HEK293 (cell line): ENCODE measurements at regions not wholly inside any gene's neighbourhood (a gene's known extent, or its start where the extent isn't known, plus 50 kb on each side); places are given as distances from the start of the nearest gene placed in this dataset.

Experiments
- CTCF ChIA-PET: fragments of 350-600 bp; formaldehyde crosslinking; extraction: SDS; loops from one replicate; lab custom pipeline; 2021; ENCODE audit warnings: antibody characterized with exemption; lab: Yijun Ruan, JAX
- POLR2A ChIA-PET: fragments of 300-600 bp; formaldehyde crosslinking; extraction: SDS; loops from one replicate; lab custom pipeline; 2020; ENCODE audit warnings: antibody characterized with exemption, inconsistent platforms; lab: Yijun Ruan, JAX
- H3K27ac ChIP-seq: fragments of 200-500 bp; sonication (Bioruptor generic); 2 replicates; pipeline ENCODE4 v1.5.1; 2014; ENCODE audit warnings: low read depth, low read length, control low read depth, inconsistent platforms; ENCODE audit errors: extremely low read depth
- H3K36me3 ChIP-seq, 2 experiments: fragments of 200-500 bp in 1 of 2; sonication (Bioruptor generic) in 1 of 2; 1 replicate in 1 of 2; 2 replicates in 1 of 2; pipeline ENCODE4 v1.5.1; 2014 to 2017; ENCODE audit warnings: inconsistent platforms in 2 of 2, low read length in 2 of 2; ENCODE audit not compliant: control insufficient read depth in 2 of 2, insufficient read depth in 1 of 2
- H3K4me1 ChIP-seq: fragments of 200-500 bp; sonication (Bioruptor generic); 2 replicates; pipeline ENCODE4 v1.5.1; 2014; ENCODE audit warnings: mild to moderate bottlenecking, low read length, inconsistent platforms; ENCODE audit not compliant: control insufficient read depth, insufficient read depth
- H3K4me3 ChIP-seq: 2 replicates; pipeline ENCODE4 v1.5.1; 2011; ENCODE audit warnings: low read depth, mild to moderate bottlenecking, control low read depth, low read length, moderate library complexity
- H3K9me3 ChIP-seq: fragments of 200-500 bp; sonication (Bioruptor generic); 2 replicates; pipeline ENCODE4 v1.5.1; 2014; ENCODE audit warnings: low read depth, low read length, inconsistent platforms; ENCODE audit not compliant: control insufficient read depth, insufficient read depth
- EGR2 ChIP-seq: fragments of 450-650 bp; formaldehyde crosslinking; IDR thresholded peaks from 2 replicates; pipeline ENCODE4 v1.5.1; 2016; ENCODE audit warnings: low read depth, missing biosample characterization, missing genetic modification characterization
- FEZF1 ChIP-seq: fragments of 450-650 bp; formaldehyde crosslinking; IDR thresholded peaks from 2 replicates; pipeline ENCODE4 v1.5.1; 2016; ENCODE audit warnings: missing biosample characterization, missing genetic modification characterization
- GLI2 ChIP-seq: fragments of 450-650 bp; formaldehyde crosslinking; IDR thresholded peaks from 2 replicates; pipeline ENCODE4; 2017; ENCODE audit warnings: missing biosample characterization, missing genetic modification characterization, low read depth, borderline replicate concordance
- GLIS1 ChIP-seq: fragments of 450-650 bp; formaldehyde crosslinking; IDR thresholded peaks from 2 replicates; pipeline ENCODE4 v1.5.1; 2016; ENCODE audit warnings: missing biosample characterization, missing genetic modification characterization
- MZF1 ChIP-seq: fragments of 450-650 bp; formaldehyde crosslinking; IDR thresholded peaks from 2 replicates; pipeline ENCODE4 v1.5.1; 2017; ENCODE audit warnings: missing biosample characterization, missing genetic modification characterization, borderline replicate concordance
- PBX3 ChIP-seq: sonication (generic); formaldehyde crosslinking; IDR thresholded peaks from 2 replicates; pipeline ENCODE4 v1.8.1; 2022; ENCODE audit warnings: mild to moderate bottlenecking, moderate library complexity, missing genetic modification reagents
- PRDM4 ChIP-seq: fragments of 450-650 bp; formaldehyde crosslinking; IDR thresholded peaks from 2 replicates; pipeline ENCODE4 v1.5.1; 2017; ENCODE audit warnings: missing biosample characterization, missing genetic modification characterization
- RBAK ChIP-seq: fragments of 450-650 bp; formaldehyde crosslinking; IDR thresholded peaks from 2 replicates; pipeline ENCODE4 v1.5.1; 2016; ENCODE audit warnings: missing biosample characterization, missing genetic modification characterization
- YY1 ChIP-seq: fragments of 450-650 bp; formaldehyde crosslinking; IDR thresholded peaks from 2 replicates; pipeline ENCODE4 v1.5.1; 2018; ENCODE audit warnings: missing biosample characterization, missing genetic modification characterization
- ZFHX2 ChIP-seq: fragments of 450-650 bp; formaldehyde crosslinking; conservative IDR thresholded peaks from 2 replicates; pipeline ENCODE4 v1.5.1; 2016; ENCODE audit warnings: missing biosample characterization, missing genetic modification characterization
- ZFP69B ChIP-seq: fragments of 450-650 bp; formaldehyde crosslinking; IDR thresholded peaks from 2 replicates; pipeline ENCODE4 v1.5.1; 2016; ENCODE audit warnings: missing biosample characterization, missing genetic modification characterization
- ZNF114 ChIP-seq: fragments of 450-650 bp; formaldehyde crosslinking; IDR thresholded peaks from 2 replicates; pipeline ENCODE4 v1.5.0; 2017; ENCODE audit warnings: missing biosample characterization, missing genetic modification characterization
- ZNF138 ChIP-seq: fragments of 450-650 bp; formaldehyde crosslinking; IDR thresholded peaks from 2 replicates; pipeline ENCODE4 v1.5.1; 2016; ENCODE audit warnings: missing biosample characterization, missing genetic modification characterization, borderline replicate concordance
- ZNF146 ChIP-seq: fragments of 450-650 bp; formaldehyde crosslinking; IDR thresholded peaks from 2 replicates; pipeline ENCODE4 v1.5.1; 2016; ENCODE audit warnings: missing biosample characterization, missing genetic modification characterization
- ZNF169 ChIP-seq: fragments of 450-650 bp; formaldehyde crosslinking; IDR thresholded peaks from 2 replicates; pipeline ENCODE4 v1.5.1; 2016; ENCODE audit warnings: missing biosample characterization, missing genetic modification characterization
- ZNF175 ChIP-seq: fragments of 450-650 bp; formaldehyde crosslinking; IDR thresholded peaks from 2 replicates; pipeline ENCODE4 v1.5.1; 2016; ENCODE audit warnings: missing biosample characterization, missing genetic modification characterization
- ZNF2 ChIP-seq: fragments of 450-650 bp; formaldehyde crosslinking; IDR thresholded peaks from 2 replicates; pipeline ENCODE4 v1.5.1; 2016; ENCODE audit warnings: missing biosample characterization, missing genetic modification characterization
- ZNF350 ChIP-seq: fragments of 450-650 bp; formaldehyde crosslinking; IDR thresholded peaks from 2 replicates; pipeline ENCODE4 v1.5.0; 2017; ENCODE audit warnings: missing biosample characterization, mild to moderate bottlenecking, missing genetic modification characterization
- ZNF426 ChIP-seq: fragments of 450-650 bp; formaldehyde crosslinking; IDR thresholded peaks from 2 replicates; pipeline ENCODE4 v1.5.1; 2017; ENCODE audit warnings: missing biosample characterization, missing genetic modification characterization, mild to moderate bottlenecking, inconsistent platforms, moderate library complexity
- ZNF513 ChIP-seq: fragments of 450-650 bp; IDR thresholded peaks from 2 replicates; pipeline ENCODE4 v1.5.1; 2018; ENCODE audit warnings: missing biosample characterization, missing genetic modification characterization
- ZNF560 ChIP-seq: fragments of 450-650 bp; formaldehyde crosslinking; IDR thresholded peaks from 2 replicates; pipeline ENCODE4 v1.5.1; 2017; ENCODE audit warnings: missing biosample characterization, missing genetic modification characterization, borderline replicate concordance
- ZNF623 ChIP-seq: fragments of 450-650 bp; formaldehyde crosslinking; IDR thresholded peaks from 2 replicates; pipeline ENCODE4 v1.5.1; 2016; ENCODE audit warnings: missing biosample characterization, missing genetic modification characterization
- ZNF629 ChIP-seq: fragments of 450-650 bp; formaldehyde crosslinking; IDR thresholded peaks from 2 replicates; pipeline ENCODE4 v1.5.1; 2017; ENCODE audit warnings: missing biosample characterization, missing genetic modification characterization
- ZNF660 ChIP-seq: fragments of 450-650 bp; IDR thresholded peaks from 2 replicates; pipeline ENCODE4 v1.5.1; 2018; ENCODE audit warnings: missing biosample characterization, mild to moderate bottlenecking, missing genetic modification characterization
- ZSCAN23 ChIP-seq: fragments of 450-650 bp; formaldehyde crosslinking; IDR thresholded peaks from 2 replicates; pipeline ENCODE4 v1.5.1; 2016; ENCODE audit warnings: missing biosample characterization, missing genetic modification characterization

- H3K36me3 ChIP-seq = no peaks in the 10 kb centered on the region
- no peak overlapping the region for H3K4me3 ChIP-seq
- TF ChIP-seq ZNF169 (tag by site-specific recombination) = no peak
- TF ChIP-seq ZSCAN23 (tag by site-specific recombination) = no peak
- no peak overlapping the region for H3K27ac ChIP-seq
- ChIA-PET CTCF (interaction anchor here (1.5 kb wide), 1 partner anchor 9 kb away, joined by 4 read pairs; no protein-coding TSS in a partner anchor), POLR2A (no interaction called here)
- no peaks in the 10 kb centered on the region for H3K9me3 ChIP-seq
- H3K4me1 ChIP-seq = no peaks in the 10 kb centered on the region
These were observed 226.2 kb downstream of the PDCD6IP start for GRCh38 chr3:34024447-34025240.

- Histone ChIP-seq H3K4me1 (no peaks in the 10 kb centered on the region), H3K36me3 (no peaks in the 10 kb centered on the region), H3K9me3 (no peaks in the 10 kb centered on the region), H3K27ac (no peak overlapping the region), H3K4me3 (no peak overlapping the region)
- ChIA-PET CTCF (no interaction called here), POLR2A (no interaction called here)
- no peak for TF ChIP-seq ZSCAN23 (tag by site-specific recombination)
- no peak for TF ChIP-seq ZNF175 (tag by site-specific recombination)
- TF ChIP-seq YY1 (tag by site-specific recombination) = no peak
- TF ChIP-seq ZNF426 (tag by site-specific recombination) = no peak
These were observed 235.4 kb downstream of the PDCD6IP start for GRCh38 chr3:34033839-34034238.

GRCh38 chr3:34034840-34035239, 236.4 kb downstream of the PDCD6IP start:
- TF ChIP-seq ZNF114 (tag by site-specific recombination) (no peak), ZNF629 (tag by site-specific recombination) (no peak), ZNF2 (no peak), ZFP69B (no peak), ZNF350 (tag by site-specific recombination) (no peak), ZNF660 (tag by site-specific recombination) (no peak), FEZF1 (tag by site-specific recombination) (no peak), ZNF146 (tag by site-specific recombination) (no peak), ZNF513 (no peak), ZNF623 (tag by site-specific recombination) (no peak)
- H3K9me3 ChIP-seq = no peaks in the 10 kb centered on the region
- ChIA-PET CTCF (no interaction called here), POLR2A (no interaction called here)
- no peak overlapping the region for H3K4me3 ChIP-seq
- H3K4me1 ChIP-seq = no peaks in the 10 kb centered on the region
- no peak overlapping the region for H3K27ac ChIP-seq
- H3K36me3 ChIP-seq = no peaks in the 10 kb centered on the region

GRCh38 chr3:34035775-34036174, 237.3 kb downstream of the PDCD6IP start:
- H3K4me1 ChIP-seq = no peaks in the 10 kb centered on the region
- H3K4me3 ChIP-seq = no peak overlapping the region
- ChIA-PET POLR2A (no interaction called here), CTCF (no interaction called here)
- no peaks in the 10 kb centered on the region for H3K9me3 ChIP-seq
- no peak overlapping the region for H3K27ac ChIP-seq
- no peaks in the 10 kb centered on the region for H3K36me3 ChIP-seq
- TF ChIP-seq GLI2 (tag by site-specific recombination) (no peak), ZFHX2 (tag by site-specific recombination) (peak; percentile 67), MZF1 (tag by site-specific recombination) (no peak), RBAK (no peak), PBX3 (CRISPR knock-in tag) (no peak), EGR2 (peak; percentile 89), ZNF138 (tag by site-specific recombination) (no peak), ZNF560 (tag by site-specific recombination) (no peak), PRDM4 (tag by site-specific recombination) (no peak), GLIS1 (no peak)
